GM12878 (cell line): ENCODE measurements at regions not wholly inside any gene's neighbourhood (a gene's known extent, or its start where the extent isn't known, plus 50 kb on each side); places are given as distances from the start of the nearest gene placed in this dataset.

Experiments used
- ATAC-seq: fragments of 200-7000 bp; cut with Tn5 transposase; 3 replicates; pipeline ENCODE4 v1.9.1; 2020; ENCODE audit warnings: mild to moderate bottlenecking, moderate library complexity
- BruUV-seq: library from RNA; stranded (reverse); fragments of 400-500 nt; replicated peaks from 2 replicates; lab custom pipeline; 2021; lab: Mats Ljungman, UMichigan
- CTCF ChIA-PET: fragments of 300-600 bp; sonication (Branson Sonifier 250); formaldehyde crosslinking; extraction: SDS; loops from one replicate; lab custom pipeline; 2021; ENCODE audit warnings: inconsistent platforms; lab: Yijun Ruan, JAX
- POLR2A ChIA-PET: fragments of 350-600 bp; formaldehyde crosslinking; extraction: SDS; loops from one replicate; lab custom pipeline; 2021; ENCODE audit warnings: inconsistent platforms; lab: Charles Lee
- RAD21 ChIA-PET: fragments of 300-600 bp; sonication (Branson Sonifier 250); formaldehyde crosslinking; loops from one replicate; lab custom pipeline; 2023; ENCODE audit warnings: antibody characterized with exemption; ENCODE audit not compliant: unreplicated experiment; lab: Charles Lee
- SMC1A ChIA-PET: fragments of 300-600 bp; sonication (Branson Sonifier 250); formaldehyde crosslinking; loops from one replicate; lab custom pipeline; 2023; ENCODE audit not compliant: unreplicated experiment, uncharacterized antibody; lab: Charles Lee
- DNase-seq: peaks from one replicate; pipeline ENCODE4 v3.0.0-alpha.2; 2011; ENCODE audit warnings: low read depth, low spot score
- FAIRE-seq: peaks from 3 replicates; lab custom pipeline; 2011; peaks lifted over from hg19 to GRCh38; lab: Jason Lieb, UNC
- H2AFZ ChIP-seq: 2 replicates; pipeline ENCODE4 v1.6.0; 2011; ENCODE audit warnings: low read depth, low read length, control low read depth; ENCODE audit not compliant: control insufficient read depth
- H3K27ac ChIP-seq: 2 replicates; pipeline ENCODE4 v1.5.1; 2011; ENCODE audit warnings: control low read depth; ENCODE audit not compliant: control insufficient read depth, insufficient read depth
- H3K27me3 ChIP-seq, 2 experiments: replicated peaks in 1 of 2; 2 replicates each; pipeline versions ENCODE4 v1.6.0 to v1.6.1; 2011; ENCODE audit warnings: low read length in 1 of 2; ENCODE audit not compliant: control insufficient read depth in 2 of 2, insufficient read depth in 2 of 2
- H3K36me3 ChIP-seq, 2 experiments: 2 replicates each; pipeline ENCODE4 v1.5.1; 2011; ENCODE audit warnings: low read length in 1 of 2; ENCODE audit not compliant: control insufficient read depth in 2 of 2, insufficient read depth in 2 of 2
- H3K4me1 ChIP-seq: 2 replicates; pipeline ENCODE4 v1.6.1; 2011; ENCODE audit warnings: mild to moderate bottlenecking, low read length, moderate library complexity, mixed read lengths; ENCODE audit not compliant: control insufficient read depth, insufficient read depth
- H3K4me2 ChIP-seq: 2 replicates; pipeline ENCODE4 v1.6.0; 2011; ENCODE audit warnings: control low read depth; ENCODE audit not compliant: control insufficient read depth, insufficient read depth
- H3K4me3 ChIP-seq: fragments of 200-600 bp; sonication (generic); 2 replicates; pipeline ENCODE4 v1.5.1; 2016
- H3K79me2 ChIP-seq: 2 replicates; pipeline ENCODE4 v1.6.0; 2011; ENCODE audit warnings: low read length; ENCODE audit not compliant: control insufficient read depth, insufficient read depth
- H3K9ac ChIP-seq: 2 replicates; pipeline ENCODE4 v1.8.0; 2011; ENCODE audit warnings: low read length, control low read depth, mixed read lengths; ENCODE audit not compliant: control insufficient read depth, insufficient read depth
- H3K9me3 ChIP-seq: replicated peaks from 3 replicates; pipeline ENCODE4 v1.5.1; 2011; ENCODE audit warnings: mild to moderate bottlenecking, low read length; ENCODE audit not compliant: control insufficient read depth, insufficient read depth
- H4K20me1 ChIP-seq: 2 replicates; pipeline ENCODE4 v1.6.0; 2011; ENCODE audit not compliant: control insufficient read depth, insufficient read depth
- CBX5 ChIP-seq: sonication (generic); IDR thresholded peaks from 2 replicates; pipeline ENCODE4 v1.6.1; 2016; ENCODE audit warnings: low read depth, moderate library complexity, mild to moderate bottlenecking, inconsistent platforms
- NBN ChIP-seq: fragments of 450-650 bp; IDR thresholded peaks from 2 replicates; pipeline ENCODE4 v1.6.1; 2016
- PAX5 ChIP-seq: IDR thresholded peaks from 2 replicates; pipeline ENCODE4 v1.6.1; 2011; ENCODE audit warnings: low read depth, low read length, borderline replicate concordance
- RCOR1 ChIP-seq: conservative IDR thresholded peaks from 2 replicates; pipeline ENCODE4 v1.6.1; 2012; ENCODE audit warnings: low read depth, low read length, improper control_type of control experiment
- SIX5 ChIP-seq: IDR thresholded peaks from 2 replicates; pipeline ENCODE4 v1.6.1; 2011; ENCODE audit warnings: mild to moderate bottlenecking, low read depth, low read length, moderate library complexity; ENCODE audit not compliant: severe bottlenecking
- WGBS: methylation state at CpG from one replicate; pipeline ENCODE4 v1.1.6; 2016; ENCODE audit warnings: low lambda C conversion rate; ENCODE audit not compliant: insufficient replicate concordance, insufficient coverage; ENCODE audit errors: missing lambda C conversion rate; 5-methylcytosine and 5-hydroxymethylcytosine counted together
- in situ Hi-C: fragments of 300-500 bp; cut with MboI; formaldehyde crosslinking; loops from 9 replicates; pipeline ENCODE4 v1.14.3; 2018; ENCODE audit warnings: mixed read lengths
- intact Hi-C: fragments of 100-400 bp; cut with micrococcal nuclease; formaldehyde crosslinking; loops from one replicate; pipeline ENCODE4 v1.14.2; 2022; ENCODE audit not compliant: unreplicated experiment
- TF ChIP-seq, protein P1 (sequence below): fragments of 450-650 bp; IDR thresholded peaks from 2 replicates; pipeline ENCODE4 v1.6.1; 2017; ENCODE audit warnings: low read depth, mild to moderate bottlenecking, moderate library complexity

DNA sequence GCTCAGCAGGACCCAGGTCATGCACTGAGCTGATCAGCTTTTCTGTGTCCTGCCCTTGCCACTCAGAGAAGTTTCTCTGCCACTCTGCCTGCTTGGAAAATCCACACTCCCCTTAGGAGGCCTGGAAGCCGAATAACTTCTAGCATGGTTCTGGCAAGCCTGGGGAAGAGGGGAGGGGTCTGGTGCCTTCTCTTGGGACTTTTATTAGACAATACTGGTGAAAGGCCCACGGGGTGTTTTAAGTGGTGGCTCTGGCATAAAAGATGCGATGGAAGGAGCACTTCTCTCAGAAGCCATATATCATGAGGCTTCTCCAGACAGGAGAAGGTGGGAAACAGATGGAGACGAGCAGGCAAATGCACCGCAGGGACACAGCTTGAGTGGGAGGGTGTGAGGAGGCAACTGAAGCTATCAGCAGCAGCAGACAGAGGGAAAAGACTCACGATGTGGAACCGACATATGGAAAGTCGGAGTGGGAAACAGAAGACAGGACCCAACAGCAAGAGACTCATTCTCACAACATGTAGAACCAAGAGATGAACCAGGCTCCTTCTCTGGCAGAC lies 141.8 kb upstream of the CTNNA2 start:
- H3K4me3 ChIP-seq, result no peak overlapping the region

DNA sequence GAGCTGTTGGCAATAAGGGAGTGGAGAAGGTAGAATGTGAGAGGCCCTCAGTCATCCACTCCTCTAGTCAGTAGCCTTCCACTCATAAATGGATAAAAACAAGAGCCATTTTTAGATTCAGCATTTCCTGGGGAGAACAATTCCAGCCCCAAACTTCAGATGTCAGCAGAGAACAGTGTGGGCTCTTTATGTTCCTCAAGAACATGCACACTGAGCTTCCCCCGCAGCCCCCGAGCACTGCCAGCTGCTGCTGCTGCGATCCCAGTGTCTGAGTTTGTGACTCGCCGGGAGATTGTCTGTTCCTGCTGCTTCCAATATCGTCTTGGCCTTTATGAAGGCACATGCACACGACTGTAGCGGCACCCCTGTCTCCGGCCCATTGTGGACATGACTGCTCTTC lies 143.7 kb upstream of the CTNNA2 start:
- no TSS peak for BruUV-seq
- CTCF ChIA-PET, result no interaction called here

More for the DNA sequence above, 141.8 kb upstream of the CTNNA2 start:
- SMC1A ChIA-PET, result no interaction called here
- Histone ChIP-seq H3K79me2 (no peaks in the 10 kb centered on the region), H4K20me1 (no peaks in the 10 kb centered on the region), H3K27me3 (no peaks in the 10 kb centered on the region), H2AFZ (no peak overlapping the region), H3K9ac (no peak overlapping the region), H3K9me3 (no peaks in the 10 kb centered on the region), H3K4me2 (no peak overlapping the region), H3K36me3 (no peaks in the 10 kb centered on the region), H3K27ac (no peak overlapping the region), H3K4me1 (no peaks in the 10 kb centered on the region)
- CTCF ChIA-PET, result no interaction called here
- intact Hi-C loops, result no loop called here
- in situ Hi-C loops, result no loop called here
- WGBS, result 3% methylated on average over 8 of the region's 8 CpGs
- TF ChIP-seq RCOR1, result no peak
- no peak for TF ChIP-seq SIX5
- no peak for TF ChIP-seq PAX5
- TF ChIP-seq NBN, result no peak
- TF ChIP-seq CBX5, result no peak
- no peak for FAIRE-seq
- no peak for ATAC-seq
- POLR2A ChIA-PET, result no interaction called here
- no peak for DNase-seq
- BruUV-seq, result no TSS peak
- RAD21 ChIA-PET, result no interaction called here

More for the DNA sequence above, 143.7 kb upstream of the CTNNA2 start:
- ChIA-PET SMC1A (no interaction called here), RAD21 (no interaction called here), POLR2A (no interaction called here)
- TF ChIP-seq, protein P1, sequence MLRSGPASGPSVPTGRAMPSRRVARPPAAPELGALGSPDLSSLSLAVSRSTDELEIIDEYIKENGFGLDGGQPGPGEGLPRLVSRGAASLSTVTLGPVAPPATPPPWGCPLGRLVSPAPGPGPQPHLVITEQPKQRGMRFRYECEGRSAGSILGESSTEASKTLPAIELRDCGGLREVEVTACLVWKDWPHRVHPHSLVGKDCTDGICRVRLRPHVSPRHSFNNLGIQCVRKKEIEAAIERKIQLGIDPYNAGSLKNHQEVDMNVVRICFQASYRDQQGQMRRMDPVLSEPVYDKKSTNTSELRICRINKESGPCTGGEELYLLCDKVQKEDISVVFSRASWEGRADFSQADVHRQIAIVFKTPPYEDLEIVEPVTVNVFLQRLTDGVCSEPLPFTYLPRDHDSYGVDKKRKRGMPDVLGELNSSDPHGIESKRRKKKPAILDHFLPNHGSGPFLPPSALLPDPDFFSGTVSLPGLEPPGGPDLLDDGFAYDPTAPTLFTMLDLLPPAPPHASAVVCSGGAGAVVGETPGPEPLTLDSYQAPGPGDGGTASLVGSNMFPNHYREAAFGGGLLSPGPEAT, result no peak
- DNase-seq (no peak), FAIRE-seq (no peak), ATAC-seq (no peak)
- no peak overlapping the region for H3K4me2 ChIP-seq
- WGBS, result 23% methylated on average over 9 of the region's 9 CpGs
- no peak overlapping the region for H2AFZ ChIP-seq
- no peaks in the 10 kb centered on the region for H3K79me2 ChIP-seq
- no peak overlapping the region for H3K9ac ChIP-seq
- H3K36me3 ChIP-seq, result no peaks in the 10 kb centered on the region
- H3K9me3 ChIP-seq, result no peaks in the 10 kb centered on the region
- H3K27me3 ChIP-seq, result no peaks in the 10 kb centered on the region
- no peak overlapping the region for H3K27ac ChIP-seq
- H3K4me3 ChIP-seq, result no peak overlapping the region
- intact Hi-C loops (no loop called here), in situ Hi-C loops (no loop called here)
- no peaks in the 10 kb centered on the region for H3K4me1 ChIP-seq
- H4K20me1 ChIP-seq, result no peaks in the 10 kb centered on the region
